Hepatocyte (in vitro differentiated cells): ENCODE measurements at regions not wholly inside any gene's neighbourhood (a gene's known extent, or its start where the extent isn't known, plus 50 kb on each side); places are given as distances from the start of the nearest gene placed in this dataset.

ENCODE experiments used
- EZH2 ChIP-seq: fragments of 200-600 bp; sonication (generic); IDR thresholded peaks from 2 replicates; pipeline ENCODE4 v1.6.1; 2016; ENCODE audit warnings: antibody characterized with exemption, mild to moderate bottlenecking, borderline replicate concordance
- TF ChIP-seq, protein P1 (sequence below): fragments of 200-600 bp; sonication (generic); IDR thresholded peaks from 2 replicates; pipeline ENCODE4 v1.5.1; 2016; ENCODE audit warnings: antibody characterized with exemption, mild to moderate bottlenecking; ENCODE audit not compliant: poor library complexity

DNA sequence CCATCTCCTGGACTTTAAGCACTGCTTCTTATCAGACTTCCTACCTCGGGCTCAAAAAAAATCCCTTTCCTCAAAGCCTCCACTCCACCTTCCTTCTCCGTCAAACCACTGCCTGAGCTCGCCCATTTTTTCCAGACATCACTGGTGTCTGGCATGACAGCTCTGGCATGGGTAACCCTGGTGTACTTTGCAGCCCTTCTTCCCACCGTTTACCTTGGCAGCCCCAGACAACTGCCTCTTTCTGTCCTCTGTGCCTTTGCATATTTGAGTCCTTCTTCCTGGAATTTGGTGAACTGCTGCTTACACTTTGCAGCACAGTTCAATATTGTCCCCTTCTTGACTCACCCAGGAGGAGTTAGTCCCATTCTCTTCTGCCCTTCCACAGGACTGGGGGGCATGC is 144.6 kb upstream of the TBX20 start:
- TF ChIP-seq, protein P1, sequence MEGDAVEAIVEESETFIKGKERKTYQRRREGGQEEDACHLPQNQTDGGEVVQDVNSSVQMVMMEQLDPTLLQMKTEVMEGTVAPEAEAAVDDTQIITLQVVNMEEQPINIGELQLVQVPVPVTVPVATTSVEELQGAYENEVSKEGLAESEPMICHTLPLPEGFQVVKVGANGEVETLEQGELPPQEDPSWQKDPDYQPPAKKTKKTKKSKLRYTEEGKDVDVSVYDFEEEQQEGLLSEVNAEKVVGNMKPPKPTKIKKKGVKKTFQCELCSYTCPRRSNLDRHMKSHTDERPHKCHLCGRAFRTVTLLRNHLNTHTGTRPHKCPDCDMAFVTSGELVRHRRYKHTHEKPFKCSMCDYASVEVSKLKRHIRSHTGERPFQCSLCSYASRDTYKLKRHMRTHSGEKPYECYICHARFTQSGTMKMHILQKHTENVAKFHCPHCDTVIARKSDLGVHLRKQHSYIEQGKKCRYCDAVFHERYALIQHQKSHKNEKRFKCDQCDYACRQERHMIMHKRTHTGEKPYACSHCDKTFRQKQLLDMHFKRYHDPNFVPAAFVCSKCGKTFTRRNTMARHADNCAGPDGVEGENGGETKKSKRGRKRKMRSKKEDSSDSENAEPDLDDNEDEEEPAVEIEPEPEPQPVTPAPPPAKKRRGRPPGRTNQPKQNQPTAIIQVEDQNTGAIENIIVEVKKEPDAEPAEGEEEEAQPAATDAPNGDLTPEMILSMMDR: no peak
- TF ChIP-seq EZH2: no peak
